Iris pigment epithelial cell (primary cell): ENCODE measurements at regions not wholly inside any gene's neighbourhood (a gene's known extent, or its start where the extent isn't known, plus 50 kb on each side); places are given as distances from the start of the nearest gene placed in this dataset.
"Not testable (repeated sequence)": the region's sequence is repeated elsewhere in the genome, so short reads cannot be mapped to it uniquely, and the experiment has no call there.

Experiments
- DNase-seq: peaks from one replicate; pipeline ENCODE4 v3.0.0-alpha.2; 2011; ENCODE audit warnings: low read depth

GRCh38 chr9:65566018-65566417 is 109.7 kb upstream of the ZNG1E start:
- not testable (repeated sequence) for DNase-seq

- DNase-seq: not testable (repeated sequence)
Measured at GRCh38 chr9:65519018-65519417, 156.7 kb upstream of the ZNG1E start.

GRCh38 chr9:65514465-65514864 is 161.3 kb upstream of the ZNG1E start:
- not testable (repeated sequence) for DNase-seq

- DNase-seq: not testable (repeated sequence)
Measured at GRCh38 chr9:65507897-65508296, 167.8 kb upstream of the ZNG1E start.

GRCh38 chr9:65504686-65505085 is 171.0 kb upstream of the ZNG1E start:
- not testable (repeated sequence) for DNase-seq

- not testable (repeated sequence) for DNase-seq
Measured at GRCh38 chr9:65503696-65504095, 172.0 kb upstream of the ZNG1E start.

GRCh38 chr9:65482890-65483289 is 192.8 kb upstream of the ZNG1E start:
- DNase-seq: not testable (repeated sequence)

- DNase-seq: not testable (repeated sequence)
Measured at GRCh38 chr9:65481291-65481690, 194.4 kb upstream of the ZNG1E start.

GRCh38 chr9:65474891-65475290 is 189.9 kb upstream of the FOXD4L5 start:
- DNase-seq: not testable (repeated sequence)

- DNase-seq: not testable (repeated sequence)
Measured at GRCh38 chr9:65473059-65473822, 188.2 kb upstream of the FOXD4L5 start.

- not testable (repeated sequence) for DNase-seq
Measured at GRCh38 chr9:65471106-65471505, 186.1 kb upstream of the FOXD4L5 start.

- DNase-seq: not testable (repeated sequence)
Measured at GRCh38 chr9:65466911-65467734, 182.1 kb upstream of the FOXD4L5 start.

GRCh38 chr9:65465246-65465895 is 180.4 kb upstream of the FOXD4L5 start:
- DNase-seq: not testable (repeated sequence)

- DNase-seq: not testable (repeated sequence)
Measured at GRCh38 chr9:65462476-65462875, 177.5 kb upstream of the FOXD4L5 start.

- no peak for DNase-seq
Measured at GRCh38 chr9:65459756-65460320, 174.8 kb upstream of the FOXD4L5 start.

GRCh38 chr9:65458992-65459391 is 174.0 kb upstream of the FOXD4L5 start:
- no peak for DNase-seq

GRCh38 chr9:65458465-65458864 is 173.5 kb upstream of the FOXD4L5 start:
- no peak for DNase-seq

GRCh38 chr9:65456991-65457390 is 172.0 kb upstream of the FOXD4L5 start:
- DNase-seq: not testable (repeated sequence)

GRCh38 chr9:65455751-65456647 is 171.0 kb upstream of the FOXD4L5 start:
- DNase-seq: not testable (repeated sequence)

GRCh38 chr9:65455136-65455535 is 170.1 kb upstream of the FOXD4L5 start:
- not testable (repeated sequence) for DNase-seq

- DNase-seq: not testable (repeated sequence)
Measured at GRCh38 chr9:65454666-65455065, 169.7 kb upstream of the FOXD4L5 start.
